GM19023 (cell line): ENCODE measurements at regions not wholly inside any gene's neighbourhood (a gene's known extent, or its start where the extent isn't known, plus 50 kb on each side); places are given as distances from the start of the nearest gene placed in this dataset.

Source experiments
- ATAC-seq: cut with Tn5 transposase; IDR thresholded peaks from one replicate; pipeline ENCODE4 v1.9.1; 2021; ENCODE audit warnings: mild to moderate bottlenecking, moderate library complexity; ENCODE audit not compliant: unreplicated experiment

- no peak for ATAC-seq
Observed at GRCh38 chr21:16169102-16169511, 439.3 kb downstream of the USP25 start.

GRCh38 chr21:16169779-16170178 is 440.0 kb downstream of the USP25 start:
- ATAC-seq, result no peak

DNA sequence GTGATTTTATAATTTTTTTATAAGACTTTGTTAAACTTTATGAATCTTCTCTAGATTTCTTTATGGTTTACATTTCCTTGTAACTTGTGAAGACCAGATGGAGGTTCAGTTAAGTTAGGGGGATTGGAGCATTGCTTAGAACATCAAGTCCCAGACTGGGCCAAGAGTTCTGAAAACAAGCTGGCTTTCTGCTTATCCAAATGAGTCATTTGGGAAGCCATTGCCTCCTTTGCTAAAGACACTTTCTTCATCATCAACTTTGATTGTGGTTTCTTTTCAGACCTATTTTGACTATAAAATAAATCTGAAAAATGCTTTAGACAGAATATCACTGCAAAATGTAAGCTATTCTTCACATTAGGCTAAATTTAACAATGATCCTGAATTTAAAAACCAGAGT is 446.8 kb downstream of the USP25 start:
- ATAC-seq, result no peak

- no peak for ATAC-seq
Observed at GRCh38 chr21:16177532-16177931, 447.8 kb downstream of the USP25 start.

GRCh38 chr21:16179773-16180172 is 450.0 kb downstream of the USP25 start:
- no peak for ATAC-seq

DNA sequence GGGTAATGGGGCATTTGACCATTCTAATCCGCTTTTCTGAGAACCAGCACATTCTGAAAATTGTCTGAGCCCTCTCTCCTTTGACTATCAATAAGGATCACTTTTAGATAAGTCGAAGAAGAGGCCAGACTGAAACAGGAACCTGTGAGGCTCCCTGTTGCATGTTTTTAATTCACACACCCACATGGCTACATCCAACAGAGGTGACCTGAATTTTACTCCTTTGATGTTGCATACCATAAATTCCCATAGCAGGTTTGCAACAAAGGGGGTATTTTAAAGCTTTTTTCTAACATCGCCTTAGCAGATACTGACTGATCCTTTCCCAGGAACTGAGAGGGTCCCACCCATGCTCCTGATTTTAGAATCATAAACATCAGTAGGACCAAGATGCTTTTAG is 450.8 kb downstream of the USP25 start:
- ATAC-seq, result no peak

DNA sequence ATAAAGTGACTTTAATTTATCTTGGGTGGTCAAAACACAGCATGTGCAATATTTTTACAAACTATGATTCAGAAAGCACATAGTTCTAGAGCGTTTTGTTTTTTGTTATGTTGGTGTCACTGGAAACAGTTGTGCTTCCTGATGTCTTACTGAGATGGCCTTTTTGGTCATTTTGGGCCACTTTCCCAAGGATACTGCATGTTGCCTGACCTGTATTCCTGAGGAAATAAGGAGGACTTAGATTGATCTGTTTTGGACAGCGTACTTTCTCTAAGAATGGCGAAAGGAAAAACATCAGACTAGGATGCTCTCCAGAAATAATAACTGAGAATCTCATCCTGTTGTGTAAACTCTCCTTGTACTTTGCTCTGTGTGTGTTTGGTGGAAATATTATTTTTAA is 451.2 kb downstream of the USP25 start:
- ATAC-seq, result no peak

GRCh38 chr21:16185766-16186165 is 456.0 kb downstream of the USP25 start:
- no peak for ATAC-seq

DNA sequence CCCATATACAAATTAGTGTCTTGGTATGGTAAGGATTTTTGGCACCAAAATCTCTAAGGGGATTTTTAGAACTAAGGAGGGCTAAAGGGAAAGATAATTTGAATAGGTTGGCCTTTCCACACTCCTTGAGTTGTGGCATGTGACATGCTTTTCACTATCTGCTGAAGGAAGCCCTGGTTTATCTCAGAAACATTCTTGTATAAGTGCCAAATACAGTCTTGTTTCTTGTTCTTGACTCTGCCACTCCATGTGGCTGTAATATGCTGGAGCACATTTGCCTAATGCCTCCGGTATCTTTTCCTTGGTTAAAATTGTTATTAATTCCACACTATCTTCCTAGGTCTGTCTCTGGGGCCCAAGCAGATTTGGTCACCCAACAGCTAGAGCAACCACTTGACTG is 457.0 kb downstream of the USP25 start:
- no peak for ATAC-seq

GRCh38 chr21:16187603-16188301 is 458.0 kb downstream of the USP25 start:
- ATAC-seq, result no peak

DNA sequence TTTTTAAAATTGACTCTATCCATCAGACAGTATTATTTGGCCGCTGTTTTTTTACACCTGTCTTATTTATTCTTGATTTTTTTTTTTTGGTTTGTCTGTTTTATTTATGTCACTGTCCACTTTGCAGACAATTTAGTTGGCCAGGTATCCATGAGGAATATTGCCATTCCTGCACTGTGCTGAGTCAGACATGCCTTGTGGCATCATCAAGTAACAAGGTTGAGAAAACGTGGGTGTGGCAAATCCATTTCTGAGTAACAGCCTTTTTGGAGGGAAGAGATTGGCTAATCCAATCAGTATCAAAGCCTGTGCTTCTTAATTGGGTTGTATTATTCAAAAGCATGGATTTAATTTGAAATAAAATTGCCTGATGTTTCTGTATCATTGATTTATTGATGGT is 463.1 kb downstream of the USP25 start:
- ATAC-seq, result no peak

GRCh38 chr21:16193496-16194094 is 463.8 kb downstream of the USP25 start:
- ATAC-seq, result peak; percentile 34

- ATAC-seq, result peak; percentile 68
Observed at GRCh38 chr21:16194095-16194787, 464.5 kb downstream of the USP25 start.

- ATAC-seq, result no peak
Observed at GRCh38 chr21:16194788-16195537, 465.2 kb downstream of the USP25 start.

DNA sequence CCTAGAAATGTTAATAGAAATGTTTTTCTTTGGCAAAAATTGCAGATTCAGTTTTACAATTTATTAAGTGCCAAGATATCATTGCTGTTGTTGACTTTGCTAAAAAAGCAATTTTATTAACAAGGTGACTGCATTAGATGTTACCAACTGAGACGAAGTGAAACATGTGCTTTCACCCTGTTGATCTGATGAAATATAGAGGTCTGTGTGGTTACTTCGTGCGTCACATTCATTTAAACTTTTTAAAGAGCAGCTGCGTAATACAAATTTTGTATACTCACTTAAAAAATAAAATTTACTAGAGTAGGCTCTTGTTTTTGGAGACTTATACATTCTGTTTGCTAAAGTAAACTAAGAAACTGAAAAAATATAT is 465.7 kb downstream of the USP25 start:
- no peak for ATAC-seq

DNA sequence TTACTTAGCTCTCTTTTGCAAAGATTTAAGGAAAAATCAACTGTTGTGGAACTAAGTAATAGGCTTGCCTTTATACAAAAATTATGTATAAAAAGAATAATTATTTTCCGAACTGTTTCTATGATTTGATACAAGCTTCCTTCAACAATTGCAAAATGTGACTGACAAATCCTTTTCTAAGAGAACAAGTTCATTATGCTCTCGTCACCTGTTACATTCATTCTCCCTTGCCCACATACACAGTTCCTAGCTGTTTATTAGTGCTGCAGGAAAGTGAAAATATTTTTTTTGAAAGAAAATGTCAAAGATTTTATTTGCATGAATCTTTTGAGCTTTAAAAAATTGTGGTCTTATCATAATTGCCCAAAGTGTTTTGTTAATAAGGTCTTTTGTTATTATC is 466.2 kb downstream of the USP25 start:
- ATAC-seq, result no peak

DNA sequence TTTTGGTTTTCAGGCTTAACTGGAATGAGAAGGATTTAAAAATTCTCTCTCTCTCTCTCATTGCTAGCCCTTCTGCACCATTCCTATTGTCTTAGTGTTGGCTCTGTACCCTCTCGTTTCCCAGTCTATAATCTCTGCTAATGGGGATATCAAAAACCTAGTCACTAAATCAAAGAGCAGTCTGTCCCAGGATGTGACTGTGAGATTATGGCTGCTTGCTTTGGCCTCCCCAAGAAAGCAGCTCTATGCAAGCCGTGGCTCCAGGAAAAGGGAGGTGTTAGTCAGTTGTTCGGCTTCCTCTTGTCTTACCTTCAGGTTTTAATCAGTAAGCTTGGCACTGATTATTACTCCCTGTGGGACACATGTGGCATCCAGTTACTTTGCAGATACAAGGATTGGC is 468.8 kb downstream of the USP25 start:
- no peak for ATAC-seq

GRCh38 chr21:16199539-16199938 is 469.8 kb downstream of the USP25 start:
- no peak for ATAC-seq

DNA sequence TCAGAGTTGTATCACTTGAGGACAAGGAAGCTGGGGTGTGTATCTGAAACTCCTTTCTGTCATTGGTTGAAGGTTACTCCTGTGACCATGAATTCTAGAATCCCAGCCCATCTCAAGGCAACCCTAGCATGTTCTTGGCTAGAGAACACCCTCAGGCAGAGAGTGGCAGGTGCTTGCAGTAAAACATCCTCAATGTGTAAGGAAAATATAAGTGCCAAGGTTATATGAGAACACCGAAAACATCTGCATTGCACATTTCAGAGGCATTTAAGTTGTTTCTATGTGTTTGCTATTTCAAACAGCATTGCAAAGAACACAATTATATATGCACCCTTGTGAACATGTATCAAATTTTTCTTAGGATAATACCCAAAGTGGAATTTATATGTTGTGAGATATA is 471.9 kb downstream of the USP25 start:
- no peak for ATAC-seq

- ATAC-seq, result no peak
Observed at GRCh38 chr21:16205527-16205926, 475.7 kb downstream of the USP25 start.
